ENCODE measurements at regions not wholly inside any gene's neighbourhood (a gene's known extent, or its start where the extent isn't known, plus 50 kb on each side); places are given as distances from the start of the nearest gene placed in this dataset.

DNA sequence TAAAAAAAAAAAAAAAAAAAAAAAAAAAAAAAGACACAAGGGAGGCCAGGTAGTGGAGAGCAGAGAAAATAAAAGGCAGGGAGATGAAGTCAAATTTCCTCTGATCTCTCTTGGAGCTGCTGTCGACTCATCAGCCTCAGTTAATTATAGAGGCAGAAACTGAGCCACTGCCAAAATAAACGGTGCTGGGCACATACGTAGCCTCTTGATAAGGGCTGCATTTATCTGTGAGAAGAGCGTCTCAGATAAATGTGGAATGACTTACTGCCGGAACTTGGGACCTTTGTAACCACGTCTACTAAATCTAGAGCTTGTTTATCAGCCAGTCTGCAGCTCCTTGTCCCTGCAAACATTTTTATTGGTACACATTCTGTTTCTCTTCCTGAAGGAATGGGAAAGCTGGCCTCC is 162.3 kb downstream of the BAMBI start (continued):
- TF ChIP-seq ZFP1 (CRISPR knock-in tag; IDR thresholded peaks at IDR 0.05), result no peak
- TF ChIP-seq PRMT5 (CRISPR knock-in tag; IDR thresholded peaks at IDR 0.05), result no peak
- no peak for TF ChIP-seq ZNF449 (CRISPR knock-in tag; IDR thresholded peaks at IDR 0.05)
- no peak for TF ChIP-seq SRSF1 (IDR thresholded peaks at IDR 0.05; ENCODE audit: low read depth, low read length)
- peak; percentile 90 for TF ChIP-seq GATAD2A (IDR thresholded peaks at IDR 0.05)
- TF ChIP-seq, protein P1, sequence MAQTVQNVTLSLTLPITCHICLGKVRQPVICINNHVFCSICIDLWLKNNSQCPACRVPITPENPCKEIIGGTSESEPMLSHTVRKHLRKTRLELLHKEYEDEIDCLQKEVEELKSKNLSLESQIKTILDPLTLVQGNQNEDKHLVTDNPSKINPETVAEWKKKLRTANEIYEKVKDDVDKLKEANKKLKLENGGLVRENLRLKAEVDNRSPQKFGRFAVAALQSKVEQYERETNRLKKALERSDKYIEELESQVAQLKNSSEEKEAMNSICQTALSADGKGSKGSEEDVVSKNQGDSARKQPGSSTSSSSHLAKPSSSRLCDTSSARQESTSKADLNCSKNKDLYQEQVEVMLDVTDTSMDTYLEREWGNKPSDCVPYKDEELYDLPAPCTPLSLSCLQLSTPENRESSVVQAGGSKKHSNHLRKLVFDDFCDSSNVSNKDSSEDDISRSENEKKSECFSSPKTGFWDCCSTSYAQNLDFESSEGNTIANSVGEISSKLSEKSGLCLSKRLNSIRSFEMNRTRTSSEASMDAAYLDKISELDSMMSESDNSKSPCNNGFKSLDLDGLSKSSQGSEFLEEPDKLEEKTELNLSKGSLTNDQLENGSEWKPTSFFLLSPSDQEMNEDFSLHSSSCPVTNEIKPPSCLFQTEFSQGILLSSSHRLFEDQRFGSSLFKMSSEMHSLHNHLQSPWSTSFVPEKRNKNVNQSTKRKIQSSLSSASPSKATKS (CRISPR knock-in tag; IDR thresholded peaks at IDR 0.05), result no peak
- TF ChIP-seq SRSF7 (optimal IDR thresholded peaks at IDR 0.05; ENCODE audit: low read depth, low read length), result no peak
- no peak for TF ChIP-seq MCM5 (IDR thresholded peaks at IDR 0.05; ENCODE audit: low read depth)
- TF ChIP-seq ZNF764 (CRISPR knock-in tag; IDR thresholded peaks at IDR 0.05; ENCODE audit: low read depth), result no peak
- peak; percentile 48 for TF ChIP-seq TAF1 (IDR thresholded peaks at IDR 0.05; ENCODE audit: control insufficient read depth, extremely low read depth, insufficient read depth, low read length, severe bottlenecking)
- TF ChIP-seq ZNF12 (CRISPR knock-in tag; IDR thresholded peaks at IDR 0.05), result no peak
- no peak for TF ChIP-seq NFRKB (IDR thresholded peaks at IDR 0.05; ENCODE audit: low read depth)
- peak; percentile 98 for TF ChIP-seq ARID3A (IDR thresholded peaks at IDR 0.05; ENCODE audit: borderline replicate concordance, low read depth, low read length)
- TF ChIP-seq DACH1 (IDR thresholded peaks at IDR 0.05; ENCODE audit: partially characterized antibody), result peak; percentile 29
- TF ChIP-seq SIX5 (IDR thresholded peaks at IDR 0.05; ENCODE audit: borderline replicate concordance in 1 of 2, insufficient read depth in 1 of 2, low read depth in 1 of 2, low read length in 2 of 2), result no peak
- peak; percentile 81 for TF ChIP-seq PKNOX1 (IDR thresholded peaks at IDR 0.05)
- TF ChIP-seq NKRF (IDR thresholded peaks at IDR 0.05; ENCODE audit: borderline replicate concordance), result no peak
- no peak for TF ChIP-seq FUS (optimal IDR thresholded peaks at IDR 0.05; ENCODE audit: low read depth, low read length)
- no peak for TF ChIP-seq NR2F6 (CRISPR knock-in tag; IDR thresholded peaks at IDR 0.05)
- TF ChIP-seq RUNX1 (IDR thresholded peaks at IDR 0.05; ENCODE audit: low read depth), result no peak
- no peak for TF ChIP-seq YBX1 (IDR thresholded peaks at IDR 0.05)
- no peak for TF ChIP-seq ZNF224 (CRISPR knock-in tag; IDR thresholded peaks at IDR 0.05)
- no peak for TF ChIP-seq NONO (IDR thresholded peaks at IDR 0.05; ENCODE audit: low read depth in 2 of 2, low read length in 1 of 2)
